IPS-11a (cell line): ENCODE measurements at regions not wholly inside any gene's neighbourhood (a gene's known extent, or its start where the extent isn't known, plus 50 kb on each side); places are given as distances from the start of the nearest gene placed in this dataset.
"Not testable (repeated sequence)": the region's sequence is repeated elsewhere in the genome, so short reads cannot be mapped to it uniquely, and the experiment has no call there.

Experiments used
- H3K4me3 ChIP-seq: one replicate; pipeline ENCODE4 v1.5.1; 2013; ENCODE audit warnings: low read depth, low read length, control low read depth

DNA sequence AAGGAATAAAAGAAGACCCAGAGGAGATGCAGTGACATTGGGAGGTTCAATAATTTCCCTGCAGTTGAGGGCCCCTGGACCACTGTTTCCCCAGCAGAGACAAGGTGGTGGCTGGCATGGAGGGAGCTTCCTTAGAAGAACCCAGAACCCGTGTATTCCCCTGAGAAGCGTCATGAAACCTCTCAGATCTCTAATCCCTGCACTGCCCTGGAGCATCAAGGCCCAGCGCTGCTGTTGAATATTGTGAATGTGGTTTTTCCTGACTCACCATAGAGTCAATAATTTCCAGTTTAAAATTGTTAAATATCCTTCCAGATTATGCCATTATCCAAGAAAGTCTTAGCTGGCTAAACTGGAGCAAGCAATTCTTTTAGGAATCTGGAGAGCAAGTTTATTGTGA is 187.2 kb downstream of the LMLN start:
- H3K4me3 ChIP-seq: not testable (repeated sequence)

DNA sequence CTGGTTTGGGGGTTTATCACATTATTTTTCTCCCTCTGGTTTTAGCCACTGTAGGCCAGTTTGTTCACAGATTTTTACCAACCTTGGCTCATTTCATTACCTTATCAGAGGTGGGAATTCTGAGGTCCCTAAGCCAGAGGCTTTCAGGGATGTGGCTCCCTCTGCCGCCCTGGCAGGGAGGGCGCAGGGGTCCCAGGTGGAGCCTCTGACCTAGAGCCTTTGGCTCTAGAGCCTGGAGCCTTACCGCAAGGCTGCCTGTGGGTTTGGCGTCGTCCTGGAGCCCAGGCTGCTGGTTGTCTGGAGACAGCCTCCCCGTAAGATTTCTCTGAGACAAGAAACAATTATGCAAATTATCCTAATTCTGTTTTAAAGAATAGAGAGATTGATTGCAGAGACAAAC is 188.0 kb downstream of the LMLN start:
- H3K4me3 ChIP-seq: not testable (repeated sequence)

DNA sequence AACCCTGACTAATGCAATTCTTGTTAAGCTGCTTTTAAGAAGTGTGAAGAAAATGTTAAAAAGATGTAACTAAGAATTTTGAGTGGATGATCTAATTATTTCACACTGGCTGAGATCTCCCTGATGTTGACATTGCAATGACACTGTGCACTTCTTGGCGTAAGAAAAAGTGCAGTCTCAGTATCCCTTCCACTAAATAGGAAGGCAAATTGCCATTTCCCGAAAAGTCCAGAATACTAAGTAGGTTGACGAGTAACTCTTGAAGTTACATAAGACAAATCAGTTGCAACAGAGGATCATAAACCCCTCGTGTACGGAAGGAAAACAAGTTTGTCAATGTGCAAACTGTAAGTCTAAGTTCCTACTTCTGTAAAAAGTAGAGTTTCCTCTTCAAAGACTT is 189.9 kb downstream of the LMLN start:
- H3K4me3 ChIP-seq: not testable (repeated sequence)

DNA sequence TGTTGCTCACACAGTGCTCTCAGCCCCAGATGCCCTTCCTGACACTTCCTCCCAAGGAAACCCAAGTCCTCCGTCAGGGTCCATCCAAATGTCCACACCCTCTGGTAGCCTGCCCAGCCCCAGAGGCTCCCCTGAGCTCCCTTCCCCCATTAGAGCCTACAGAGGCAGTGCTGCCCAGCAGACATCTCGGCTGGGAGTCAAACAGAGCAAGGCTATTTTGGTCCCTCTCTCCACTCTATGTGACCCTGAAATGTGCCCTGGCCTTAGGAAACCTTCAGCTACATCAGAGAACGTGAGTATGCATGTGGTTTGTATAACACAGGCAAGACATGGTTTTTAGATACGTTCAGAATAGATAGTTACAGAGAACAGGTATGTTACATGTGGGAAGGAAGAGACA is 191.8 kb downstream of the LMLN start:
- not testable (repeated sequence) for H3K4me3 ChIP-seq

DNA sequence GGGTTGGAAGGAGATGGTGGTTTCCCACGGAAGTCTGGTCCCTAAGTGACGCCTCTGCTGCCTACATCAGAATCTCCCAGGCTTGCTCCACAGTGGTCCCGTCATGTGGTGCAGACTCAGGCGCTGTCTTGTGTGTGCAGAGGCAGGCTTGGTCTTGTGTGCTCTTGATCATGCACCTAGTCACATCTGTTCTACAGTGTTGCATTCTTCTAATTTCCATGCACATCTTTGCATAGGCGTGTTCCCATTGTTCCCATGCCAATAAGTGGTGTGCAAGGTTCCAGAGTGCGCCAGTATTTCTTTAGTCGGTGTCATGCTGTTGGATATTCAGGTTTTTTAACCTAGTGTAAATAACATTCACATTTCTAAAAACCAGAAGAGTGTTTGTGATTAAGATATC is 195.8 kb downstream of the LMLN start:
- not testable (repeated sequence) for H3K4me3 ChIP-seq

DNA sequence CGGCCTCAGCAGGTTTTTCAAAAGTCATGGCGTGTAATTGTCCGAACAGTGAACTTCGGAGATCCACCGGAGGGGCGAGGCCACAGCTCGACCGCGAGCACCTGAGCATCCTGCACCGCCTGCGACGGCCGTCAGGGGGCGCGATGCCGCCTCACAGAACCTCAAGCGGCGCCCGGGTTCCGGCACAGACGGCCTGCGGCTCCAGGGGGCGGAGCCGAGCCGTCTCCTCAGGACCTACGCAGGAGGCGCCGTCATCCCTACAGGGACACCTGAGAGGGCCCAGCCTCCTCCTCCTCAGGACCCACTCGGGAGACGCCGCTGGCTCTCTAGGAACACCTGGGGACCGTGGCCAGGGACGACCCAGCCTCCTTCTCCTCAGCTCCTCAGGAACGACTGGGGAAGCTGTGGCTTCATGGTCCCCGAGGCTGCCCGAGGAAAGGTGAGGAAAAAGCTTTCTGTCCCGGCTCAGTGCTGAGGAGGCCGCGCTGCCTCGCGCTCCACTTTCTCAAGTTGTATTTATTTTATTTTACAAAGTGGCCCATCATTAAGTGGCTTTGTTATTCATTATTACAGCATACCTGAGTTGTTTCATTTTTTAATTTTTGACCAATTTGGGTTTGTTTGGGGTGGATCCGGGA is 197.3 kb downstream of the LMLN start:
- H3K4me3 ChIP-seq: not testable (repeated sequence)

DNA sequence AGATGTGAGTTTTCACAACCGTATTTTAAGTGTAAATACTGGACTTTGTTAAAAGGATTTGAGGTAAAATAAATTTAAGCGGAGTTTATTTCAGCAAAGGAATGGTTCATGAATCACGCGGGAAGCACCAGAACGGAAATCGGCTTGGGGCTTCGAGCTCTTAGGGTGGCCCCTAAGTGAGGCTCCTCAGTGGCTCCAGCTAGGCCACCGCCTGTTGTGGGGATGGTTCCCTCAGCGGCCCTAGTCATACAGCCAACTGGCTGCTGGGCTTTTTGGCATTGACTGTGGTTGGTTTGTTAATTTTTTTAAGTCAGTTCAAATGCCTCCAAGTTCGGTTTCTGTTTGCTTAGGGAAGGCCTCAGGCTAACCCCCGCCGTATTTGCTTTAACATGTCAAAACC is 198.0 kb downstream of the LMLN start:
- not testable (repeated sequence) for H3K4me3 ChIP-seq

DNA sequence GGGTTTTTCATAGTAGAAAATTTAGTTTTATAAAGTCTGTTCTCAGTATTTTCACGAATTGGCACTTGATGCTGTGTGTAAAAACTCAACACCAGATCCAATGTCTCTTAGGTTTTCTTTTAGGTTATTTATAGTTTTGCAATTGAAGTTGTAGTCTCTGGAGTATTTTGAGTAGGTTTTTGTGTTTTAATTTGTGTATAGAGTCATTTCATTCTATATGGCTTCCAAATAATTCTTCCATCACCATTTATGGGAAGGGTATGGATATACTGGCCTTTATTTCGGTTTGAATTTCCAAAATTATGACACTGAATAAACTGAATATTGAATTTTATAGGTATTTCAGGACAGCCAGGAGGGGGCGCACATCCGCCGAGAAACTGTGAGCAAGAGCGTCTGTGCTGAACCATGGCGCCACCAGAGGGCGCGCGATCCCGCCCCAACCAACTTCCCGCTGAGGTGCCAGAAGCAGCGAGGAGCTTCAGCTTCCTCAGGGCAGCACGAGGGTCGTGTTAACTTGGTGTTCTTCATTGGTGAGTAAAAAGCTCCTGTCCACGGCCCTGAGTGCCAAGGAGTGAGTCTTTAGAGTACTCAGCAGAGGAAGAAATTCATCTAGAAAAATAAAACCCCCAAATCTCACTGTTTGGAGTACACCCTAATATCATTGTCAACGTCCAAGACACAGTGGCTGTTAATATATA is 207.5 kb downstream of the LMLN start:
- not testable (repeated sequence) for H3K4me3 ChIP-seq

DNA sequence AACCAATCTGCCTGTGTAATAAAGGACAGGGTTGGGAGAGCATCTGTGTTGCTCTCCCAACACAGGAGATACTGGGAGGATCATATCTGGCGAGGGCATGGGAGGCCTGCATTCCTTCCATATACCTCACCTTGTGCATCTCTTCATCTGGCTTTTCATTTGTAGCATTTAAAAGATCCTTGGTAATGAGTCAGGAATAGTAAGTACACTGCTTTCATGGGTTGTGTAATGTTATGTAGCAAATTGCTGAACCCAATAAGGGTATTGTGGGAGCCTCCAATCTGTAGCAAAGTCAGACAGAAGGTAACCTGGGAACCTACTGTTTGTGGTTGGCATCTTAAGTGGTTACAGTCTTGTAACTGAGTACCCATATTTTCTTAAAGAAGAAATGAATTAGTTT is 210.8 kb downstream of the LMLN start:
- not testable (repeated sequence) for H3K4me3 ChIP-seq

DNA sequence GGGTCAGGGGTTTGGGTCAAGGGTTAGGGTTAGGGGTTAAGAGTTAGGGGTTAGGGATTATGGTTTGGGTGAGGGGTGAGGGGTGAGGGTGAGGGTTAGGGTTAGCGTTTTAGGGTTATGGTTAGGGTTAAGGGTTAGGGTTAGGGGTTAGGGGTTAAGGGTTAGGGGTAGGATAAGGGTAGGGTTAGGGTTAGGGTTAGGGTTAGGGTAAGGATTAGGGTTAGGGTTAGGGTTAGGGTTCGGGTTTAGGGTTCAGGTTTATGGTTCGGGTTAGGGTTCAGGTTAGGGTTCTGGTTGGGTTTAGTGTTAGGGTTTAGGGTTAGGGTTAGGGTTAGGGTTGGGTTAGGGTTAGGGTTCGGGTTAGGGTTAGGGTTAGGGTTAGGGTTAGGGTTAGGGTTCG is 213.1 kb downstream of the LMLN start:
- not testable (repeated sequence) for H3K4me3 ChIP-seq

DNA sequence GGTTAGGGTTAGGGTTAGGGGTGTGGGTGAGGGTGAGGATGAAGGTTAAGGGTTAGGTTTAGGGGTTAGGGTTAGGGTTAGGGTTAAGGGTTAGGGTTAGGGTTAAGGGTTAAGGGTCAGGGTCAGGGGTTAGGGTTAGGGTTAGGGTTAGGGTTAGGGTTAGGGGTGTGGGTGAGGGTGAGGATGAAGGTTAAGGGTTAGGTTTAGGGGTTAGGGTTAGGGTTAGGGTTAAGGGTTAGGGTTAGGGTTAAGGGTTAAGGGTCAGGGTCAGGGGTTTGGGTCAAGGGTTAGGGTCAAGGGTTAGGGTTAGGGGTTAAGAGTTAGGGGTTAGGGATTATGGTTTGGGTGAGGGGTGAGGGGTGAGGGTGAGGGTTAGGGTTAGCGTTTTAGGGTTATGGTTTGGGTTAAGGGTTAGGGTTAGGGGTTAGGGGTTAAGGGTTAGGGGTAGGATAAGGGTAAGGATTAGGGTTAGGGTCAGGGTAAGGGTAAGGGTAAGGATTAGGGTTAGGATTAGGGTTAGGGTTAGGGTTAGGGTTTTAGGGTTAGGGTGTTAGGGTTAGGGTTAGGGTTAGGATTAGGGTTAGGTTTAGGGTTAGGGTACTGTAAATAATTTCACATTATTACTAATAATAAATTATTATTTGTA is 214.0 kb downstream of the LMLN start:
- not testable (repeated sequence) for H3K4me3 ChIP-seq
